Subcutaneous abdominal adipose tissue (tissue), 5 donors: ENCODE measurements at regions not wholly inside any gene's neighbourhood (a gene's known extent, or its start where the extent isn't known, plus 50 kb on each side); places are given as distances from the start of the nearest gene placed in this dataset.

Source experiments
- H3K27ac ChIP-seq: one replicate; pipeline ENCODE4 v1.7.0; 2013; ENCODE audit warnings: low read depth, mild to moderate bottlenecking, inconsistent platforms, low read length, moderate library complexity
- H3K27me3 ChIP-seq, 5 donors: one replicate each; pipeline ENCODE4 v1.7.0; 2013; ENCODE audit warnings: low read length in 5 of 5, inconsistent platforms in 1 of 5; ENCODE audit not compliant: control insufficient read depth in 5 of 5, insufficient read depth in 4 of 5
- H3K36me3 ChIP-seq, 5 donors: one replicate each; pipeline ENCODE4 v1.7.0; 2013; ENCODE audit warnings: low read length in 5 of 5; ENCODE audit not compliant: control insufficient read depth in 5 of 5, insufficient read depth in 5 of 5
- H3K4me1 ChIP-seq, 5 donors: one replicate each; pipeline ENCODE4 v1.7.0; 2013; ENCODE audit warnings: low read length in 5 of 5, mild to moderate bottlenecking in 3 of 5, moderate library complexity in 1 of 5; ENCODE audit not compliant: control insufficient read depth in 5 of 5, insufficient read depth in 5 of 5
- H3K4me3 ChIP-seq, 5 donors: one replicate each; pipeline ENCODE4 v1.7.0; 2013; ENCODE audit warnings: low read length in 5 of 5, low read depth in 1 of 5
- H3K9ac ChIP-seq, 5 donors: one replicate each; pipeline ENCODE4 v1.7.0; 2013; ENCODE audit warnings: low read length in 5 of 5, mild to moderate bottlenecking in 4 of 5, moderate library complexity in 3 of 5
- H3K9me3 ChIP-seq, 5 donors: one replicate each; pipeline ENCODE4 v1.7.0; 2013; ENCODE audit warnings: low read length in 5 of 5; ENCODE audit not compliant: control insufficient read depth in 5 of 5
- donor health status: healthy.
- donor health status: healthy.
- donor health status: healthy.
- donor health status: healthy.
- donor health status: healthy.

DNA sequence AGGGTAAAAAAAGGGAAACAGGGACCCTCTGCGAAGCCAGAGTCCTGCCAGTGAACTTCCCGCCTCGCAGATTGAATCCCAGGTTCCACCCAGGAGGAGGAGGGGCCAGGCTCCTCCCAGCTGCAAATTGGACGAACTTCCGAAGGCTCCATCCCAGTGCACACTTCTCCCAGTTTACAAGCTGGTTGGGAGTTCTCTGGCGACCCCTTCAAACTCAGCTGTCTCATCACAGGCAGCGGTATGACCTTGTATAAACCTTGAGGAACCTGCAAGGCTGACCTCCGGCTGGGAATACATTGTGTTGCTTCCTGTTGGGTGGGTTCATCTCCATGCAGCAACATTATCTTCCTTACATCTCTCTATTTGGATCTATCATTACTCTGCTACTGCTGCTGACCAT is 962.7 kb downstream of the GRIK2 start:
- Histone ChIP-seq H3K36me3 (no peaks in the 10 kb centered on the region), H3K4me3 (no peak overlapping the region), H3K4me1 (no peaks in the 10 kb centered on the region), H3K9ac (no peak overlapping the region), H3K27ac (no peak overlapping the region), H3K9me3 (peaks cover 0 to 5% (median 3%) of the 10 kb centered on the region in 5 donors), H3K27me3 (no peaks in the 10 kb centered on the region)

DNA sequence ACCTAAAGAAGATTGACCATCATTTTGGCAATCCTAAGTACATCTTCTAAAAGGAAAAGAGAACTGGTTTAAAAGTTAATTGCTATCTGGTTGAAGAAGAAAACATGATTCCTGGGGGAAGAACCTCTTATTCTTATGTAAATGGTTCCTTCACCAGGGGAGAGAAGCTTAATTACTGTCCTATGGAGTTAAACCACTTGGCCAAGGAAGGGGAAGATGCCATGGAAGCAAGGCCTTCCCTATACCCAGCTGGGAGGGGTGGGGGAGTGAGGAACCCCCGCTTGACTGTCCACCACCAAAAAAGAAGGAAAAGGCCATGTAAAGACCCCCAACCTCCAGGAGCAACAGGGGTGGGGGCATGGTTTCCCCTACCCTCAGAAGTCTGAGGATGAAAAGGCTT is 962.1 kb downstream of the GRIK2 start:
- H3K36me3 ChIP-seq: no peaks in the 10 kb centered on the region
- H3K4me1 ChIP-seq: no peaks in the 10 kb centered on the region
- no peak overlapping the region for H3K4me3 ChIP-seq
- H3K27me3 ChIP-seq: no peaks in the 10 kb centered on the region
- no peak overlapping the region for H3K27ac ChIP-seq
- H3K9me3 ChIP-seq: peaks cover 0 to 5% (median 3%) of the 10 kb centered on the region in 5 donors
- H3K9ac ChIP-seq: no peak overlapping the region

DNA sequence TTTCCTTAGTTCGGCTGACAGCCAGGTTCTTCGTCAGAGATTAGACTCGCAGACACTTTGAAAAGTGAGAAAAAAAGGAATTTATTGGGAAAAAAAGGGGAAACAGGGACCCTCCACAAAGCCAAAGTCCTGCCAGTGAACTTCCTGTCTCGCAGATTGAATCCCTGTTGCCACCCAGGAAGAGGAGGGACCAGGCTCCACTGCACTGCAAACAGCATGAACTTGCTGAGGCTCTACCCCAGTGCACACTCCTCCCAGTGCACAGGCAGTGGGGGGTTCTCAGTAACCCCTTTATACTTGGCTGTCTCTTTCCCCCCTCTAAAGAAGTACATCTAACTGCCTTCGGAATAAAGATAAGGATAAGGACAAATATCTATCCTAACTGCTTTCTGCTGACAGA is 959.0 kb downstream of the GRIK2 start:
- no peaks in the 10 kb centered on the region for H3K36me3 ChIP-seq
- H3K4me3 ChIP-seq: no peak overlapping the region
- no peaks in the 10 kb centered on the region for H3K4me1 ChIP-seq
- H3K9me3 ChIP-seq: peaks cover 0 to 5% (median 3%) of the 10 kb centered on the region in 5 donors
- no peak overlapping the region for H3K27ac ChIP-seq
- H3K27me3 ChIP-seq: no peaks in the 10 kb centered on the region
- H3K9ac ChIP-seq: no peak overlapping the region

DNA sequence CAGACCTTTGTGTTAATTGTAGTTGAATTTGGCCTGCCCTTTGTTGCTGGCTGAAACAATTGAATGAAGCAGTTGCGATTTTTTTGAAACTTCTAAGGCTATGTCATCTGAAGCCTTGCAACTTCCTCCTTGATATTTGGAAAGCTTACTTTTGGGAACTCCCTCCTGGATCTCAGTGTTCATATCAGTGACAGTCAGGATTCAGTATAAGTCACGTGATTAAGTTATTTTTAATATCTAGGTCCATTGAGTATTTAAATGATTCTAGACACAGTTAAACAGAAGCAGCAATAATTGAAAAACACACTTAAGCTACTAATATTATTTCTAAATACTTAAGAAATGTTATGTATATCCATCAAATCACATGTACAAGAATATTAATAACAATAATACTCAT is 951.3 kb downstream of the GRIK2 start:
- Histone ChIP-seq H3K27me3 (no peaks in the 10 kb centered on the region), H3K9me3 (peaks cover 0 to 2% (median 0%) of the 10 kb centered on the region in 5 donors), H3K27ac (no peak overlapping the region), H3K9ac (no peak overlapping the region), H3K4me1 (no peaks in the 10 kb centered on the region), H3K36me3 (no peaks in the 10 kb centered on the region), H3K4me3 (no peak overlapping the region)

DNA sequence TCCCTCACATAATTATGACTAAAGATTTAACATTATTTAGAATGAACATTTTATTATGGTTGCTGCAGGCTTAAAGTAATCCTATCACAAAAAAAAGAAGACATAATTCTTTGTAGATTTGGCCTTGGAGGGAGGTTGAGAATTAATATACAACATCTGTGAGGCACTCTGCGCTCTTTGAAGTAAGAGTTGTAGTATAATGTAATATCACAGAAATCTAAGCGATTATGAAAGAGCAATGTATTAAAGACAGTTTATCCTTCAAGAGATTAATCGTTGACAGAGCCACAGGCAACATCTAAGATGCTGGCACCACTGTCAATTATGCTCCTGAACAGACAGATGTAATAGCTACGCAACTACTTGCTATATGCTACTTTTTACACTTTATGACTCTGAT is 946.8 kb downstream of the GRIK2 start:
- H3K9ac ChIP-seq: no peak overlapping the region
- H3K4me3 ChIP-seq: no peak overlapping the region
- no peaks in the 10 kb centered on the region for H3K4me1 ChIP-seq
- peaks cover 0 to 2% (median 0%) of the 10 kb centered on the region in 5 donors for H3K9me3 ChIP-seq
- no peak overlapping the region for H3K27ac ChIP-seq
- no peaks in the 10 kb centered on the region for H3K27me3 ChIP-seq
- no peaks in the 10 kb centered on the region for H3K36me3 ChIP-seq

DNA sequence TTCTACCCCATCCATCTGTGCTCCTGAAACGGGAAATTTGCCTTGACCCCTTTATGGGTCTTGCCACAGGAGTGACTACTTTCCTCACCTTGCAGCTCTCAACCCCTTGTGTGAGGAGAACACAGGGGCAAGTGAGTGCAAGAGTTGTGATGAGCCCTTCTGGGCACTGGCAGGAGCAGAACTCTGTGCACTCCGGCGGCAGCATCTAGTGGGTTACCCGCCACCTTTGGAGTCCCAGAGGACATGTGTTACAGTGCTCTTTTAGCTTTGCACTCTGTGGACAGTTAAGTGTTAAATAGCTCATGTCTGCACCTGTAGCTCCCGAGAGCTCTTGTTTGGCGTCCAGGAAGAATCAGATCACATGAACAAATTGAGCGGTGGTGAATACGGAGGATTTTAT is 940.2 kb downstream of the GRIK2 start:
- Histone ChIP-seq H3K27me3 (no peaks in the 10 kb centered on the region), H3K36me3 (no peaks in the 10 kb centered on the region), H3K4me1 (no peaks in the 10 kb centered on the region), H3K27ac (no peak overlapping the region), H3K4me3 (no peak overlapping the region), H3K9ac (no peak overlapping the region), H3K9me3 (peaks cover 0 to 5% (median 0%) of the 10 kb centered on the region in 5 donors)

DNA sequence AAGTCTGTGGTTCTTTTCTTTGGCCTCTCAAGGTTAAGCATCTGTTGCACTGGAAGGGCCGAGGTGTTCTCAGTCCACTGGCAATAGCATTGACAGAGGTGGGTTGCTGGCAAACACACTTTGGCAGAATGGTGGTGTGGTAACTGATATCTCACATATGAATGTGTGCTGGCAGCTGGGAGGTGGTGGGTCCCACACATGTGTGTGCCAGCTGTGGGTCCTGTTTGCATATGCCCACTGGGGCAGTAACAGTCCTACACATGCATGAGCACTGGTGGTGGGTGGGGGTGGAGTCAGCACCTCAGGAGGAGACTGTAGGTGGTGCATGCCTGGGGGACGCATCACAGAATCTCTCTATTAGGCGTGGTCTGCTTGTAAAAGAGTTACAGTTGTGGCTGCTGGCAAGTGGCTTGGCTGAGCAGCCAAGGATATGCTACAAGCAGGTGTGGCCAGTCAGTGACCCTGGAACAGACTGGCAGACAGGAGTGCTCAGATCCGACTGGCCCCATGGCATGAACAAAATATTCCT is 934.3 kb downstream of the GRIK2 start:
- H3K36me3 ChIP-seq: no peaks in the 10 kb centered on the region
- no peaks in the 10 kb centered on the region for H3K4me1 ChIP-seq
- no peaks in the 10 kb centered on the region for H3K27me3 ChIP-seq
- H3K4me3 ChIP-seq: no peak overlapping the region
- no peak overlapping the region for H3K9ac ChIP-seq
- peaks cover 0 to 4% (median 0%) of the 10 kb centered on the region in 5 donors for H3K9me3 ChIP-seq
- H3K27ac ChIP-seq: no peak overlapping the region

DNA sequence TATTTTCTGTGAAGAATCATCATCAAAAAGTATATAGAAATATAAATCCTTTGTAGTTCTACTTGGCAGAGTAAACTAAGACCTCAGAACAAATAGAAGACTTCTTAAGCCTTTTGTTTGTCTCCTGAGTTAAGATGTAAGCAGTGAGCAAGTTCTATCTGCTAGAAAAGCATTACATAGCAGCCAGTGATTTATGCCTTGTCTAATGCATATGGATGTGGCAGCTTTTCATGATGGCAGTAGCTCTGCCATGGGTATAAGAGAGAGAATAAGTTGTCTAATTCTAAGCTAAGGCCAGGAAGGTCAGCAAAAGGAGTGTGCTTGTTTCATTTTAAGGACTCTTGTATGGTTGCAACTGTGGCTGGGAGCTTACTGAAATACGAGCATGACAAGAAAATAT is 920.2 kb downstream of the GRIK2 start:
- no peaks in the 10 kb centered on the region for H3K36me3 ChIP-seq
- no peaks in the 10 kb centered on the region for H3K4me1 ChIP-seq
- H3K27ac ChIP-seq: no peak overlapping the region
- no peak overlapping the region for H3K9ac ChIP-seq
- no peak overlapping the region for H3K4me3 ChIP-seq
- no peaks in the 10 kb centered on the region for H3K27me3 ChIP-seq
- peaks cover 0 to 4% (median 0%) of the 10 kb centered on the region in 5 donors for H3K9me3 ChIP-seq

DNA sequence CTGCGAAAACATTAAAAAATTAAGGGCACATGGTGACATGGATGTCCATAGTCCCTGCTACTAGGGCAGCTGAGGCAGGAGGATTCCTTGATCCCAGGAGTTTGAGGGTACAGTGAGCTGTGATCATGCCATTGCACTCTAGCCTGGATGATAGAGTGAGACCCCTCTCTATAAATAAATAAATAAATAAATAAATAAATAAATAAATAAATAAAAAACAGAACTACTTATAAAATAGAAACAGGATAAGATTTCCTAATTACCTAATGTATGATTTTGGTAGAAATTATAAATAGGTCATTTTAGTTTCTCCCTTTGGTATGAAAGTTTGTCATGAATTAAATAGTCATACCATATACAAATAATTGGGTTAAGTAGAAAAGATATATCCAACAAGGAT is 916.2 kb downstream of the GRIK2 start:
- H3K9ac ChIP-seq: no peak overlapping the region
- H3K27me3 ChIP-seq: no peaks in the 10 kb centered on the region
- peaks cover 0 to 10% (median 5%) of the 10 kb centered on the region in 5 donors for H3K9me3 ChIP-seq
- H3K36me3 ChIP-seq: no peaks in the 10 kb centered on the region
- no peaks in the 10 kb centered on the region for H3K4me1 ChIP-seq
- no peak overlapping the region for H3K4me3 ChIP-seq
- no peak overlapping the region for H3K27ac ChIP-seq

DNA sequence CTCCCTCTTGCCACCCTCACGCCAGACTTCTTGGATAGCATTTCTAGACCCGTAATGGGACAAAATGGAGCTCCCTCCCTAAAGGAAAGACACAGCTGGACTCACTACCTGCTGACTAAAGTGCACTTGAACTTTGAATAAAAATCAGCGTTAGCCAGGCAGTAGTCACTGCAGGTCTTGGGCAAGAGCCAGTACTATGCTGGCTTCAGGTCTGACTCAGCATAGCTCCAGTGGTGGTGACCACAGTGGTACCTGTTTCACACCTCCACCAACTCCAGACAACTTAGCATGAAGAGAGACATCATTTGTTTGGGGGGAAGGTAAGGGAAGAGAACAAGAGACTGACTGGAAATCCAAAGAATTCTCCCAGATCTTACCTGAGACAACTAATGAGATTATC is 906.8 kb downstream of the GRIK2 start:
- Histone ChIP-seq H3K9ac (no peak overlapping the region), H3K27me3 (peaks cover 0 to 2% (median 0%) of the 10 kb centered on the region in 5 donors), H3K4me1 (no peaks in the 10 kb centered on the region), H3K9me3 (peaks cover 0 to 8% (median 0%) of the 10 kb centered on the region in 5 donors), H3K36me3 (no peaks in the 10 kb centered on the region), H3K27ac (no peak overlapping the region), H3K4me3 (no peak overlapping the region)

DNA sequence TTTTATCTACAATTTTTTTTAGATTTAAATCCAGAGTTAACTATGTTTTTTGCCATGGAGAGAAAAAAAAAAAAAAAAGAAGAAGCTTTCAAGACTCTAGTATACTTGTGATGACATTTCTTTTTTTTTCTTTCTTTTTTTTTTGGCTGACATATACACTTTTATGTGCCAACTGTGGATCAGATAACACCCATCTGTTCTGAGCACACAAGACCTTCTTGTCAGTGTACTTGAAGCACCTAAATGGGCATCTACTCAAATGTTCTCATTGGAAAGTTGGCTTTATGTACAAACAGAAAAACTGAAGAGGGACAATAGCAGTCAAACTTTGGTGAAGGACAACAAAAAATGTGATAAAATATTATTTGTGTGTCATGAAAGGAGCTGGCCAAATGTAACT is 904.5 kb downstream of the GRIK2 start:
- H3K4me1 ChIP-seq: no peaks in the 10 kb centered on the region
- no peak overlapping the region for H3K9ac ChIP-seq
- H3K27ac ChIP-seq: no peak overlapping the region
- H3K4me3 ChIP-seq: no peak overlapping the region
- no peaks in the 10 kb centered on the region for H3K36me3 ChIP-seq
- peaks cover 0 to 2% (median 0%) of the 10 kb centered on the region in 5 donors for H3K27me3 ChIP-seq
- H3K9me3 ChIP-seq: peaks cover 0 to 8% (median 0%) of the 10 kb centered on the region in 5 donors
